ENCODE measurements at regions not wholly inside any gene's neighbourhood (a gene's known extent, or its start where the extent isn't known, plus 50 kb on each side); places are given as distances from the start of the nearest gene placed in this dataset.

GRCh38 chr7:106599343-106599698 lies 61.6 kb downstream of the CCDC71L start:
- peaks cover 4% of the 10 kb centered on the region; the same call in 1 of the 2 replicates for H3K4me1 ChIP-seq
- no peaks in the 10 kb centered on the region for H3K9me3 ChIP-seq
- no peaks in the 10 kb centered on the region for H3K36me3 ChIP-seq
- no peak overlapping the region for H3K4me3 ChIP-seq (ENCODE audit: low read depth, low read length)
- H3K27me3 ChIP-seq: no peaks in the 10 kb centered on the region
- no peak for DNase-seq
- TF ChIP-seq, protein P1, sequence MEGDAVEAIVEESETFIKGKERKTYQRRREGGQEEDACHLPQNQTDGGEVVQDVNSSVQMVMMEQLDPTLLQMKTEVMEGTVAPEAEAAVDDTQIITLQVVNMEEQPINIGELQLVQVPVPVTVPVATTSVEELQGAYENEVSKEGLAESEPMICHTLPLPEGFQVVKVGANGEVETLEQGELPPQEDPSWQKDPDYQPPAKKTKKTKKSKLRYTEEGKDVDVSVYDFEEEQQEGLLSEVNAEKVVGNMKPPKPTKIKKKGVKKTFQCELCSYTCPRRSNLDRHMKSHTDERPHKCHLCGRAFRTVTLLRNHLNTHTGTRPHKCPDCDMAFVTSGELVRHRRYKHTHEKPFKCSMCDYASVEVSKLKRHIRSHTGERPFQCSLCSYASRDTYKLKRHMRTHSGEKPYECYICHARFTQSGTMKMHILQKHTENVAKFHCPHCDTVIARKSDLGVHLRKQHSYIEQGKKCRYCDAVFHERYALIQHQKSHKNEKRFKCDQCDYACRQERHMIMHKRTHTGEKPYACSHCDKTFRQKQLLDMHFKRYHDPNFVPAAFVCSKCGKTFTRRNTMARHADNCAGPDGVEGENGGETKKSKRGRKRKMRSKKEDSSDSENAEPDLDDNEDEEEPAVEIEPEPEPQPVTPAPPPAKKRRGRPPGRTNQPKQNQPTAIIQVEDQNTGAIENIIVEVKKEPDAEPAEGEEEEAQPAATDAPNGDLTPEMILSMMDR (IDR thresholded peaks at IDR 0.05; ENCODE audit: low read depth, low read length): no peak

GRCh38 chr7:106598663-106599342 lies 62.2 kb downstream of the CCDC71L start:
- Histone ChIP-seq H3K36me3 (no peaks in the 10 kb centered on the region), H3K9me3 (no peaks in the 10 kb centered on the region), H3K4me3 (ENCODE audit: low read depth, low read length) (peak overlapping the region; percentile 38), H3K27me3 (no peaks in the 10 kb centered on the region), H3K4me1 (peaks cover 4% of the 10 kb centered on the region; the same call in 1 of the 2 replicates)
- DNase-seq: peak; percentile 72
- TF ChIP-seq, protein P1 (IDR thresholded peaks at IDR 0.05; ENCODE audit: low read depth, low read length): no peak

- H3K4me3 ChIP-seq (ENCODE audit: low read depth, low read length): peak overlapping the region; percentile 38
- H3K27me3 ChIP-seq: no peaks in the 10 kb centered on the region
- H3K9me3 ChIP-seq: no peaks in the 10 kb centered on the region
- TF ChIP-seq, protein P1 (IDR thresholded peaks at IDR 0.05; ENCODE audit: low read depth, low read length): no peak
- no peaks in the 10 kb centered on the region for H3K36me3 ChIP-seq
- DNase-seq: no peak
- peaks cover 4% of the 10 kb centered on the region; the same call in 1 of the 2 replicates for H3K4me1 ChIP-seq
These were observed 63.0 kb downstream of the CCDC71L start for GRCh38 chr7:106597751-106598546.

- H3K27me3 ChIP-seq: no peaks in the 10 kb centered on the region
- H3K36me3 ChIP-seq: no peaks in the 10 kb centered on the region
- H3K9me3 ChIP-seq: no peaks in the 10 kb centered on the region
- peaks cover 4% of the 10 kb centered on the region; the same call in 1 of the 2 replicates for H3K4me1 ChIP-seq
- TF ChIP-seq, protein P1 (IDR thresholded peaks at IDR 0.05; ENCODE audit: low read depth, low read length): no peak
- no peak overlapping the region for H3K4me3 ChIP-seq (ENCODE audit: low read depth, low read length)
- no peak for DNase-seq
These were observed 63.9 kb downstream of the CCDC71L start for GRCh38 chr7:106597014-106597413.

DNA sequence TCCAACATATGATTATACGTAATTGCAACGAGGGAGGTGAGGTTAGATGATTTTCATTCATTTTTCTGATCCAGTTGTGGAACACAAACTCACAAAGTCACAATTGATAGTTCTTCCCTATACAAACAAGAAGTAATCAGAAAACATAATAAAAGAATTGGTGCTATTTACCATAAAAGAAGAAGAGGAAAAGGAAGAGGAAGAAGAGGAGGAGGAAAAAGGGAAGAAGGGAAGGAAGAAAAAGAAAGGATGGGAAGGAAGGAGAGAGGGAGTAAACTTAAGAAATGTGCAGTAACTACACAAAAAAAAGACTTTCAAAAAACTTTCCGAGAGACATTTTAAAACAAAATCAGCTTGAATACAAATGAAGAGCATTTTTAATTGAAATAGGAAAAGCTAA lies 65.0 kb downstream of the CCDC71L start:
- H3K27me3 ChIP-seq: no peaks in the 10 kb centered on the region
- peaks cover 4% of the 10 kb centered on the region; the same call in 1 of the 2 replicates for H3K4me1 ChIP-seq
- no peaks in the 10 kb centered on the region for H3K9me3 ChIP-seq
- no peak overlapping the region for H3K4me3 ChIP-seq (ENCODE audit: low read depth, low read length)
- H3K36me3 ChIP-seq: no peaks in the 10 kb centered on the region
- no peak for DNase-seq
- TF ChIP-seq, protein P1 (IDR thresholded peaks at IDR 0.05; ENCODE audit: low read depth, low read length): no peak

DNA sequence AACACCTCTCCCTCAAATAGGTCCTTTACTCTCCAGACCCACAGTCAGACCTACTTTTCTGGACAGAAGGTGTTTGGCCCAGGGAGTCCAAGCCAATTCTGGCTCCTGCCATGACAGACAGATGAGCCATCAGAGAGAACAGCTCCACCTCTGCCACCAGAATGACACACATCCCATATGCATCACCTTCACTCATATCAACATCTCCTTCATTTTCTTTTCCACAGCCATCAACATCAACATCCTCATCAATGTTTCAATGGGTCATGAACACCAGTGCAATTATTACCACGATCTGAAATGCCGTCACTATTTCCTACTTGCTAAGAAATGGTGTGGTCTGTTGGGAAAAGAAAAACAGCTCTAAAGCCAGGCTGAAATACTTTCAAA lies 67.9 kb downstream of the CCDC71L start:
- Histone ChIP-seq H3K4me1 (no peaks in the 10 kb centered on the region; the same call in 1 of the 2 replicates), H3K9me3 (no peaks in the 10 kb centered on the region), H3K27me3 (no peaks in the 10 kb centered on the region), H3K36me3 (no peaks in the 10 kb centered on the region), H3K4me3 (ENCODE audit: low read depth, low read length) (no peak overlapping the region)
- TF ChIP-seq, protein P1 (IDR thresholded peaks at IDR 0.05; ENCODE audit: low read depth, low read length): no peak
- DNase-seq: no peak
